K562 (cell line): ENCODE measurements at regions not wholly inside any gene's neighbourhood (a gene's known extent, or its start where the extent isn't known, plus 50 kb on each side); places are given as distances from the start of the nearest gene placed in this dataset.

Experiments used
- ATAC-seq: fragments of 200-7000 bp; cut with Tn5 transposase; 3 replicates; pipeline ENCODE4 v1.9.1; 2020; ENCODE audit warnings: moderate library complexity
- BruUV-seq: library from RNA; stranded (reverse); fragments of 400-500 nt; replicated peaks from 2 replicates; lab custom pipeline; 2021; lab: Mats Ljungman, UMichigan
- CTCF ChIA-PET: fragments of 300-600 bp; formaldehyde crosslinking; extraction: SDS; loops from one replicate; lab custom pipeline; 2021; ENCODE audit warnings: low intra/inter-chr PET ratio; lab: Yijun Ruan, JAX
- POLR2A ChIA-PET: fragments of 300-600, 350-650 bp; sonication (Branson Sonifier 250); formaldehyde crosslinking; extraction: SDS; loops from one replicate; lab custom pipeline; 2021; ENCODE audit warnings: antibody characterized with exemption, inconsistent platforms; lab: Yijun Ruan, JAX
- DNase-seq, 4 experiments: peaks; one replicate each; pipeline versions ENCODE4 v3.0.0 to v3.0.0-alpha.2; 2011 to 2018; ENCODE audit warnings: low spot score in 3 of 4, mixed read lengths in 3 of 4; ENCODE audit errors: extremely low read depth in 1 of 4
- FAIRE-seq: peaks from 2 replicates; lab custom pipeline; 2011; peaks lifted over from hg19 to GRCh38; lab: Jason Lieb, UNC
- H2AFZ ChIP-seq: 2 replicates; pipeline ENCODE4 v1.6.0; 2011; ENCODE audit warnings: low read depth, low read length, control low read depth, inconsistent platforms
- H3K27ac ChIP-seq: fragments of 200-600 bp; 3 replicates; pipeline ENCODE4 v1.8.0; 2011; ENCODE audit warnings: low read depth, mild to moderate bottlenecking, control low read depth, inconsistent platforms, low read length, moderate library complexity, mixed read lengths; ENCODE audit errors: extremely low read depth
- H3K27me3 ChIP-seq, 2 experiments: fragments of 300-600 bp in 1 of 2; 2 replicates in 1 of 2; 3 replicates in 1 of 2; pipeline versions ENCODE4 v1.6.0 to v1.8.0; 2011; ENCODE audit warnings: inconsistent platforms in 2 of 2, low read length in 2 of 2, mild to moderate bottlenecking in 1 of 2, mixed read lengths in 1 of 2, moderate library complexity in 1 of 2; ENCODE audit not compliant: control insufficient read depth in 2 of 2, insufficient read depth in 2 of 2
- H3K36me3 ChIP-seq: fragments of 300-600 bp; 3 replicates; pipeline ENCODE4 v1.8.0; 2011; ENCODE audit warnings: mild to moderate bottlenecking, low read length, inconsistent platforms; ENCODE audit not compliant: control insufficient read depth, insufficient read depth
- H3K4me1 ChIP-seq, 2 experiments: fragments of 200-600 bp in 1 of 2; replicated peaks in 1 of 2; 2 replicates in 1 of 2; 3 replicates in 1 of 2; pipeline versions ENCODE4 v1.5.1 to v1.8.0; 2011; ENCODE audit warnings: inconsistent platforms in 2 of 2, low read length in 2 of 2, mild to moderate bottlenecking in 1 of 2, mixed read lengths in 1 of 2, moderate library complexity in 1 of 2; ENCODE audit not compliant: control insufficient read depth in 2 of 2, insufficient read depth in 2 of 2
- H3K4me2 ChIP-seq: 2 replicates; pipeline ENCODE4 v1.6.1; 2011; ENCODE audit warnings: low read length, control low read depth, inconsistent platforms, mixed read lengths; ENCODE audit not compliant: insufficient read depth
- H3K4me3 ChIP-seq: fragments of 200-600 bp; sonication (generic), shearing (Covaris generic); 2 replicates; pipeline ENCODE4 v1.5.1; 2016; ENCODE audit warnings: control low read depth, inconsistent platforms
- H3K79me2 ChIP-seq: fragments of 200-600 bp; 3 replicates; pipeline ENCODE4 v1.8.0; 2011; ENCODE audit warnings: low read length, inconsistent platforms; ENCODE audit not compliant: control insufficient read depth, insufficient read depth
- H3K9ac ChIP-seq, 2 experiments: 2 replicates each; pipeline versions ENCODE4 v1.6.0 to v1.6.1; 2011; ENCODE audit warnings: low read depth in 2 of 2, low read length in 2 of 2, control low read depth in 1 of 2, inconsistent platforms in 1 of 2, mild to moderate bottlenecking in 1 of 2, mixed read lengths in 1 of 2; ENCODE audit not compliant: insufficient read depth in 1 of 2
- H3K9me1 ChIP-seq: one replicate; pipeline ENCODE4 v1.6.0; 2011; ENCODE audit warnings: inconsistent platforms, mild to moderate bottlenecking, low read length, moderate library complexity; ENCODE audit not compliant: control insufficient read depth, insufficient read depth
- H3K9me3 ChIP-seq: replicated peaks from 2 replicates; pipeline ENCODE4 v1.5.1; 2011; ENCODE audit warnings: low read depth, low read length, inconsistent platforms; ENCODE audit not compliant: control insufficient read depth, insufficient read depth
- H4K20me1 ChIP-seq: replicated peaks from 2 replicates; pipeline ENCODE4 v1.6.1; 2011; ENCODE audit warnings: low read length, inconsistent platforms, mixed read lengths; ENCODE audit not compliant: control insufficient read depth, insufficient read depth
- CCNT2 ChIP-seq: IDR thresholded peaks from 2 replicates; pipeline ENCODE4 v1.6.1; 2011; ENCODE audit warnings: borderline replicate concordance, low read depth, mild to moderate bottlenecking, moderate library complexity, mixed read lengths, low read length; ENCODE audit not compliant: insufficient read length; ENCODE audit errors: extremely low read depth
- EP400 ChIP-seq: fragments of 450-650 bp; IDR thresholded peaks from 2 replicates; pipeline ENCODE4 v1.6.1; 2017; ENCODE audit warnings: antibody characterized with exemption, mild to moderate bottlenecking, moderate library complexity
- KLF6 ChIP-seq: fragments of 250-450 bp; sonication (Bioruptor Pico); IDR thresholded peaks from 2 replicates; pipeline ENCODE4 v1.4.0; 2020; ENCODE audit warnings: mild to moderate bottlenecking, moderate library complexity, borderline replicate concordance
- NBN ChIP-seq: fragments of 450-650 bp; IDR thresholded peaks from 2 replicates; pipeline ENCODE4 v1.6.1; 2016; ENCODE audit warnings: low read depth, mild to moderate bottlenecking
- POLR2B ChIP-seq: fragments of 450-650 bp; IDR thresholded peaks from 2 replicates; pipeline ENCODE4 v1.6.1; 2018; ENCODE audit warnings: low read depth; ENCODE audit not compliant: partially characterized antibody
- RFX1 ChIP-seq: fragments of 450-650 bp; IDR thresholded peaks from 2 replicates; pipeline ENCODE4 v1.6.1; 2016; ENCODE audit warnings: mild to moderate bottlenecking, moderate library complexity
- SLC30A9 ChIP-seq: fragments of 250-450 bp; sonication (Bioruptor Pico); IDR thresholded peaks from 2 replicates; pipeline ENCODE4 v1.8.0; 2022; ENCODE audit warnings: mild to moderate bottlenecking, moderate library complexity
- TCF7L2 ChIP-seq: fragments of 150-350 bp; IDR thresholded peaks from 2 replicates; pipeline ENCODE4 v1.6.1; 2016; ENCODE audit warnings: low read depth, mild to moderate bottlenecking, low read length, moderate library complexity
- ZBTB1 ChIP-seq: sonication (generic); formaldehyde crosslinking; IDR thresholded peaks from 2 replicates; pipeline ENCODE4 v1.8.1; 2023; ENCODE audit warnings: missing genetic modification reagents, low read depth, mild to moderate bottlenecking, borderline replicate concordance
- ZNF384 ChIP-seq: IDR thresholded peaks from 2 replicates; pipeline ENCODE4 v1.6.1; 2012; ENCODE audit warnings: low read depth, low read length, improper control_type of control experiment
- ZNF76 ChIP-seq: fragments of 250-450 bp; sonication (Bioruptor Pico); IDR thresholded peaks from 2 replicates; pipeline ENCODE4 v1.4.0; 2020; ENCODE audit warnings: mild to moderate bottlenecking, moderate library complexity, borderline replicate concordance
- WGBS: fragments of 100-300 bp; shearing (Covaris generic); methylation state at CpG from one replicate; pipeline ENCODE4 v1.1.6; 2016; ENCODE audit warnings: low coverage, mixed read lengths; ENCODE audit not compliant: insufficient coverage; ENCODE audit errors: missing lambda C conversion rate; 5-methylcytosine and 5-hydroxymethylcytosine counted together
- in situ Hi-C: fragments of 300-500 bp; cut with MboI; formaldehyde crosslinking; loops from 4 replicates; pipeline ENCODE4 v1.15.0; 2018; ENCODE audit warnings: inconsistent platforms, mixed read lengths
- intact Hi-C: fragments of 100-400 bp; cut with micrococcal nuclease; formaldehyde crosslinking; loops from 2 replicates; pipeline ENCODE4 v1.14.2; 2022
- TF ChIP-seq, protein P1 (sequence below): sonication (generic); formaldehyde crosslinking; IDR thresholded peaks from 2 replicates; pipeline ENCODE4 v1.8.0; 2022; ENCODE audit warnings: mild to moderate bottlenecking, missing genetic modification reagents
- TF ChIP-seq, protein P2 (sequence below): fragments of 450-650 bp; IDR thresholded peaks from 2 replicates; pipeline ENCODE4 v1.6.1; 2016; ENCODE audit warnings: borderline replicate concordance

DNA sequence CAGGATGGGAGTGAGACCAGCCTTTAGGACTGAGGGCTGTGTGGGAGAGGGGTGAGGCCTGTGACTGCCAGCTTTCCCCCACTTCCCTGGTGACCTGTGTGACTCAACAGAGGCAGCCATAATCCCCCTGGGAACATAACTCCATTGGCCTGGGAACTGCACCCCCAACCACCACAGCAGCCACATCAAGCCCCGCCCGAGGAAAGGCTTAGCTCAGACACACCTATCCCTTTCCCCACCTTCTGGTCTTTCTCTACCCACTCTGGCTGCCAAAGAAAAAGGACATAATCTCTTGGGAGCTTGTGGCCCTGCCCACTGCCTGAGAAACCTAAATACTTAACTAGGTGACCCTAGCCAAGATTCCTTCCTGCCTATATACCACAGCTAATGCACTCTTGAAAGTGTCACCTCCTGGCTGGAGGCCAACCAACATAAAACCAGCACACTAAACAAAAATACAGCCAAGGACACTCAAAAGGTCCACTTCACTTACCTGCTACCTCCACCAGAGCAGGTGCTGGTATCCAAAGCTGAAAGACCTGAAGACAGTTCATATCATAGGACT, 406.6 kb upstream of the CAMK1G start:
- TF ChIP-seq KLF6 (no peak), TCF7L2 (no peak), CCNT2 (no peak), EP400 (no peak), POLR2B (no peak), ZBTB1 (no peak), SLC30A9 (no peak), RFX1 (no peak), ZNF76 (CRISPR knock-in tag) (no peak), ZNF384 (no peak), NBN (no peak)
- TF ChIP-seq, protein P1, sequence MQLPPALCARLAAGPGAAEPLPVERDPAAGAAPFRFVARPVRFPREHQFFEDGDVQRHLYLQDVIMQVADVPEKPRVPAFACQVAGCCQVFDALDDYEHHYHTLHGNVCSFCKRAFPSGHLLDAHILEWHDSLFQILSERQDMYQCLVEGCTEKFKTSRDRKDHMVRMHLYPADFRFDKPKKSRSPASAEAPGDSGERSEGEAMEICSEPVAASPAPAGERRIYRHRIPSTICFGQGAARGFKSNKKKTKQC (CRISPR knock-in tag), result no peak
- TF ChIP-seq, protein P2, sequence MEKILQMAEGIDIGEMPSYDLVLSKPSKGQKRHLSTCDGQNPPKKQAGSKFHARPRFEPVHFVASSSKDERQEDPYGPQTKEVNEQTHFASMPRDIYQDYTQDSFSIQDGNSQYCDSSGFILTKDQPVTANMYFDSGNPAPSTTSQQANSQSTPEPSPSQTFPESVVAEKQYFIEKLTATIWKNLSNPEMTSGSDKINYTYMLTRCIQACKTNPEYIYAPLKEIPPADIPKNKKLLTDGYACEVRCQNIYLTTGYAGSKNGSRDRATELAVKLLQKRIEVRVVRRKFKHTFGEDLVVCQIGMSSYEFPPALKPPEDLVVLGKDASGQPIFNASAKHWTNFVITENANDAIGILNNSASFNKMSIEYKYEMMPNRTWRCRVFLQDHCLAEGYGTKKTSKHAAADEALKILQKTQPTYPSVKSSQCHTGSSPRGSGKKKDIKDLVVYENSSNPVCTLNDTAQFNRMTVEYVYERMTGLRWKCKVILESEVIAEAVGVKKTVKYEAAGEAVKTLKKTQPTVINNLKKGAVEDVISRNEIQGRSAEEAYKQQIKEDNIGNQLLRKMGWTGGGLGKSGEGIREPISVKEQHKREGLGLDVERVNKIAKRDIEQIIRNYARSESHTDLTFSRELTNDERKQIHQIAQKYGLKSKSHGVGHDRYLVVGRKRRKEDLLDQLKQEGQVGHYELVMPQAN, result no peak
- DNase-seq, result no peak
- H2AFZ ChIP-seq, result no peak overlapping the region
- H3K9ac ChIP-seq, result no peak overlapping the region
- ChIA-PET POLR2A (interaction anchor here (0.6 to 1.1 kb wide), 2 partner anchors 8 to 813 kb away, joined by 5 to 8 read pairs; no protein-coding TSS in a partner anchor), CTCF (no interaction called here)
- H3K4me3 ChIP-seq, result no peak overlapping the region
- no TSS peak for BruUV-seq
- peaks cover 2% of the 10 kb centered on the region; the same call in 1 of the 2 replicates for H3K9me3 ChIP-seq
- intact Hi-C loops, result no loop called here
- H3K79me2 ChIP-seq, result no peaks in the 10 kb centered on the region
- in situ Hi-C loops, result no loop called here
- ATAC-seq, result no peak
- FAIRE-seq, result no peak
- H3K27ac ChIP-seq, result no peak overlapping the region
- no peaks in the 10 kb centered on the region for H3K9me1 ChIP-seq
- H3K36me3 ChIP-seq, result no peaks in the 10 kb centered on the region
- no peaks in the 10 kb centered on the region for H3K27me3 ChIP-seq
- H3K4me2 ChIP-seq, result no peak overlapping the region
- no peaks in the 10 kb centered on the region for H3K4me1 ChIP-seq
- no peaks in the 10 kb centered on the region for H4K20me1 ChIP-seq
- WGBS, result 0% methylated on average over 2 of the region's 2 CpGs
